Erythroblast (primary cell): ENCODE measurements at regions not wholly inside any gene's neighbourhood (a gene's known extent, or its start where the extent isn't known, plus 50 kb on each side); places are given as distances from the start of the nearest gene placed in this dataset.

Experiments used
- GATA1 ChIP-seq: IDR thresholded peaks from 2 replicates; pipeline ENCODE4 v1.6.1; 2011; ENCODE audit warnings: low read depth, mild to moderate bottlenecking, control low read depth, low read length, moderate library complexity
- POLR2A ChIP-seq: IDR thresholded peaks from 2 replicates; pipeline ENCODE4 v1.6.1; 2011; ENCODE audit warnings: mild to moderate bottlenecking, low read length

- TF ChIP-seq POLR2A (no peak), GATA1 (no peak)
These were observed 165.4 kb upstream of the DCBLD2 start for GRCh38 chr3:99066863-99067262.
